Left lung (tissue), 4 donors: ENCODE measurements at regions not wholly inside any gene's neighbourhood (a gene's known extent, or its start where the extent isn't known, plus 50 kb on each side); places are given as distances from the start of the nearest gene placed in this dataset.

ENCODE experiments used
- ATAC-seq: fragments of 200-7000 bp; cut with Tn5 transposase; one replicate; pipeline ENCODE4 v1.9.1; 2020; ENCODE audit warnings: moderate library complexity
- DNase-seq, 4 donors: peaks; one replicate each; pipeline ENCODE4 v3.0.0-alpha.2; 2013 to 2020
- H3K27ac ChIP-seq, 2 donors: fragments of 200-600 bp; sonication (generic) in 1 of 2; one replicate each; pipeline versions ENCODE4 v1.5.0 to v1.8.0; 2020 to 2021
- H3K27me3 ChIP-seq, 2 donors: fragments of 200-600 bp; sonication (generic) in 1 of 2; one replicate each; pipeline versions ENCODE4 v1.5.0 to v1.8.0; 2020 to 2021
- H3K36me3 ChIP-seq, 2 donors: fragments of 200-600 bp; sonication (generic) in 1 of 2; one replicate each; pipeline versions ENCODE4 v1.5.0 to v1.8.0; 2020 to 2021
- H3K4me1 ChIP-seq, 2 donors: fragments of 200-600 bp; one replicate each; pipeline ENCODE4 v1.8.0; 2021
- H3K4me3 ChIP-seq, 2 donors: fragments of 200-600 bp; sonication (generic) in 1 of 2; one replicate each; pipeline versions ENCODE4 v1.5.0 to v1.8.0; 2020 to 2021; ENCODE audit warnings: mild to moderate bottlenecking in 1 of 2
- H3K9me3 ChIP-seq, 2 donors: fragments of 200-600 bp; sonication (generic) in 1 of 2; one replicate each; pipeline versions ENCODE4 v1.5.0 to v1.8.0; 2020 to 2021
- intact Hi-C, 2 donors: fragments of 100-400 bp; cut with DNase I; formaldehyde crosslinking; loops; one replicate each; pipeline versions ENCODE4 v1.11.2 to v1.14.2; 2022
- TF ChIP-seq, protein P1 (sequence below), 2 donors: fragments of 200-600 bp; sonication (generic) in 1 of 2; IDR thresholded peaks; one replicate each; pipeline versions ENCODE4 v1.5.0 to v1.8.0; 2021; ENCODE audit warnings: antibody characterized with exemption in 2 of 2
- donor health status: DM: no; HTN: yes; CAD: no.
- donor health status: DM: no; HTN: no; CAD: no.

- DNase-seq (no peak), ATAC-seq (no peak)
- Histone ChIP-seq H3K27me3 (no peaks in the 10 kb centered on the region), H3K9me3 (no peaks in the 10 kb centered on the region), H3K27ac (no peak overlapping the region), H3K36me3 (no peaks in the 10 kb centered on the region), H3K4me3 (no peak overlapping the region), H3K4me1 (no peaks in the 10 kb centered on the region)
- TF ChIP-seq, protein P1, sequence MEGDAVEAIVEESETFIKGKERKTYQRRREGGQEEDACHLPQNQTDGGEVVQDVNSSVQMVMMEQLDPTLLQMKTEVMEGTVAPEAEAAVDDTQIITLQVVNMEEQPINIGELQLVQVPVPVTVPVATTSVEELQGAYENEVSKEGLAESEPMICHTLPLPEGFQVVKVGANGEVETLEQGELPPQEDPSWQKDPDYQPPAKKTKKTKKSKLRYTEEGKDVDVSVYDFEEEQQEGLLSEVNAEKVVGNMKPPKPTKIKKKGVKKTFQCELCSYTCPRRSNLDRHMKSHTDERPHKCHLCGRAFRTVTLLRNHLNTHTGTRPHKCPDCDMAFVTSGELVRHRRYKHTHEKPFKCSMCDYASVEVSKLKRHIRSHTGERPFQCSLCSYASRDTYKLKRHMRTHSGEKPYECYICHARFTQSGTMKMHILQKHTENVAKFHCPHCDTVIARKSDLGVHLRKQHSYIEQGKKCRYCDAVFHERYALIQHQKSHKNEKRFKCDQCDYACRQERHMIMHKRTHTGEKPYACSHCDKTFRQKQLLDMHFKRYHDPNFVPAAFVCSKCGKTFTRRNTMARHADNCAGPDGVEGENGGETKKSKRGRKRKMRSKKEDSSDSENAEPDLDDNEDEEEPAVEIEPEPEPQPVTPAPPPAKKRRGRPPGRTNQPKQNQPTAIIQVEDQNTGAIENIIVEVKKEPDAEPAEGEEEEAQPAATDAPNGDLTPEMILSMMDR (IDR thresholded peaks at IDR 0.05), result no peak
- intact Hi-C loops, result no loop called here
Measured at GRCh38 chr6:74074645-74075044, 378.6 kb downstream of the CD109 start.

DNA sequence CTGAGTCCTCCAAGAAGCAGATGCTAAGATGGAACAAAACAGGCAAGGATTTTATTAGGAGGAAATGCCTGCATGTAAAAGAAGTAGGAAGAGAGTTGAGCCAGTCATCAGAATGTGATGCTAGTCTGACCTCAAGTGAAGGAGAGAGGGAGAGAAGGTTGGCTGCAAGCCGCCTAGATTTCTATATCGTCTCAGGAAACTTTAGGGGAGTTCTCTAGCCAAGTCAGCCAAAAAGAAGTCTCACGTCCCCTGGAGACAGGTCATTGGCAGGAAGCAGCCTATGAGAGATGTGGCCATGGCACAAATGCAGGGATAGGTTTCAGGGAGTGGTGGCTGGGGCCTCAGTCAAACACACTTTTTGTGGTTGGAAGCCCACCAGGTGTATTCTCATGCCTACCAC is 378.0 kb downstream of the CD109 start:
- H3K27me3 ChIP-seq, result no peaks in the 10 kb centered on the region
- no peak overlapping the region for H3K27ac ChIP-seq
- intact Hi-C loops, result no loop called here

DNA sequence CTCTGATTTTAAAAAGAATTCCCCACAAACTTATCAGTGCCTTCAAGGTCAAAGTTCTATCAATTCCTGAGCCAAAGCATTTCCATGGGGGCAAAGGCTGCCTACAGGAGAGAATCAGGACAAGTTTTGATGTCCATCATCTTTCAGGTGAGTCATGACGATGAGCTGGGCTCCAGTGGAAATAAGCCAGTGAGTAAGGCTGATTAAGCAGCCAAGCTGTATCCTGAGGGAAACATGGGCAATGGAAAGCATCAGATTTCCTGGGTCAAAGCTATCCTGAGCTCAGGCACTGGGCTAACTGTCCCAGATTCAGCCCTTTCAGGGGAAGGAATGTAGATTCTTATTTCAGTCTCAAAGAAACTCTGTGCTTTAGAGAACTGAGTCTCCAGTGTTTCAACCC is 377.4 kb downstream of the CD109 start:
- ATAC-seq (no peak), DNase-seq (no peak)
- Histone ChIP-seq H3K27me3 (no peaks in the 10 kb centered on the region), H3K4me3 (no peak overlapping the region), H3K9me3 (no peaks in the 10 kb centered on the region), H3K27ac (no peak overlapping the region), H3K4me1 (no peaks in the 10 kb centered on the region), H3K36me3 (no peaks in the 10 kb centered on the region)
- TF ChIP-seq, protein P1 (IDR thresholded peaks at IDR 0.05), result no peak
- intact Hi-C loops, result no loop called here

More for the DNA sequence above, 378.0 kb downstream of the CD109 start:
- H3K9me3 ChIP-seq, result no peaks in the 10 kb centered on the region
- H3K36me3 ChIP-seq, result no peaks in the 10 kb centered on the region
- DNase-seq (no peak), ATAC-seq (no peak)
- TF ChIP-seq, protein P1 (IDR thresholded peaks at IDR 0.05), result no peak
- H3K4me3 ChIP-seq, result no peak overlapping the region
- H3K4me1 ChIP-seq, result no peaks in the 10 kb centered on the region

- H3K9me3 ChIP-seq, result no peaks in the 10 kb centered on the region
- no peak overlapping the region for H3K4me3 ChIP-seq
- DNase-seq (no peak), ATAC-seq (no peak)
- H3K27me3 ChIP-seq, result no peaks in the 10 kb centered on the region
- no peak overlapping the region for H3K27ac ChIP-seq
- TF ChIP-seq, protein P1 (IDR thresholded peaks at IDR 0.05), result no peak
- no peaks in the 10 kb centered on the region for H3K4me1 ChIP-seq
- no peaks in the 10 kb centered on the region for H3K36me3 ChIP-seq
- intact Hi-C loops, result no loop called here
Measured at GRCh38 chr6:74071214-74071613, 375.2 kb downstream of the CD109 start.

DNA sequence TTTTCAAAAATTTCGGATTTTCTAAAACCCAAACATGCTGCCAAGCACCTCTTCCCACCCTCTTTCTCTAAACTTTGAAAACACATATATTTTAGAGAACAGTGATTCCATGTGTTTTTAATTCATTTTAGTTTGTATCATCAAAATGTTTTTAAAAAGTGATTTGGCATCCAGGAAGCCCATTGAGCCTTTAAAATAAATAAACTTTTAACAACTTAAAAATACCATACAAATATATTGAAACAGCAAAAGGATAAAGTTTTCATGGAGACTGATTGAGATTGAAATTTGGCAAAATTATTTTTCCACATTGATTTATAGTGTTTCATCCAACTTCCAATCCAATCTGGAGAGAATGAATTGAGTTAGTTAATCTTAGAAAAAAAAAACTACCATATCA is 374.7 kb downstream of the CD109 start:
- intact Hi-C loops, result no loop called here
- Histone ChIP-seq H3K36me3 (no peaks in the 10 kb centered on the region), H3K9me3 (no peaks in the 10 kb centered on the region), H3K4me3 (no peak overlapping the region), H3K4me1 (no peaks in the 10 kb centered on the region), H3K27me3 (no peaks in the 10 kb centered on the region), H3K27ac (no peak overlapping the region)
- TF ChIP-seq, protein P1 (IDR thresholded peaks at IDR 0.05), result no peak
- ATAC-seq (no peak), DNase-seq (no peak)
